DOHH2 (cell line): ENCODE measurements at regions not wholly inside any gene's neighbourhood (a gene's known extent, or its start where the extent isn't known, plus 50 kb on each side); places are given as distances from the start of the nearest gene placed in this dataset.

Source experiments
- H3F3A ChIP-seq: fragments of 200-600 bp; sonication (generic), shearing (Covaris generic); 2 replicates; pipeline ENCODE4 v1.6.0; 2016; ENCODE audit warnings: antibody characterized with exemption, mild to moderate bottlenecking; ENCODE audit not compliant: control insufficient read depth, insufficient read depth
- H3K27ac ChIP-seq: fragments of 200-600 bp; sonication (generic); 2 replicates; pipeline ENCODE4 v1.5.1; 2014; ENCODE audit warnings: low read depth, mild to moderate bottlenecking, low read length, moderate library complexity
- H3K27me3 ChIP-seq: fragments of 200-600 bp; sonication (generic); 2 replicates; pipeline ENCODE4 v1.6.1; 2014; ENCODE audit warnings: mild to moderate bottlenecking, low read length, mixed read lengths; ENCODE audit not compliant: control insufficient read depth
- H3K36me3 ChIP-seq: fragments of 200-600 bp; sonication (generic); 2 replicates; pipeline ENCODE4 v1.6.1; 2014; ENCODE audit warnings: mild to moderate bottlenecking, low read length, moderate library complexity, mixed read lengths; ENCODE audit not compliant: control insufficient read depth
- H3K4me1 ChIP-seq: fragments of 200-600 bp; sonication (generic); 2 replicates; pipeline ENCODE4 v1.6.1; 2014; ENCODE audit warnings: mild to moderate bottlenecking, low read length, mixed read lengths; ENCODE audit not compliant: control insufficient read depth
- H3K4me2 ChIP-seq: fragments of 200-600 bp; sonication (generic); 2 replicates; pipeline ENCODE4 v1.6.0; 2014; ENCODE audit warnings: mild to moderate bottlenecking, low read length, moderate library complexity
- H3K4me3 ChIP-seq: fragments of 200-600 bp; sonication (generic); 2 replicates; pipeline ENCODE4 v1.5.1; 2014; ENCODE audit warnings: mild to moderate bottlenecking, low read length, mixed read lengths
- H3K79me2 ChIP-seq: fragments of 200-600 bp; sonication (generic); 2 replicates; pipeline ENCODE4 v1.6.1; 2014; ENCODE audit warnings: mild to moderate bottlenecking, low read length, mixed read lengths; ENCODE audit not compliant: control insufficient read depth
- H3K9me2 ChIP-seq: fragments of 200-600 bp; sonication (generic); replicated peaks from 2 replicates; pipeline ENCODE4 v1.6.1; 2014; ENCODE audit warnings: mild to moderate bottlenecking, low read length, mixed read lengths; ENCODE audit not compliant: control insufficient read depth
- H3K9me3 ChIP-seq: fragments of 200-600 bp; sonication (generic); 2 replicates; pipeline ENCODE4 v1.6.1; 2014; ENCODE audit warnings: antibody characterized with exemption, low read length, mixed read lengths; ENCODE audit not compliant: control insufficient read depth, insufficient read depth
- H4K20me1 ChIP-seq: fragments of 200-600 bp; sonication (generic); 2 replicates; pipeline ENCODE4 v1.6.0; 2014; ENCODE audit warnings: low read depth, mild to moderate bottlenecking, antibody characterized with exemption, low read length, moderate library complexity; ENCODE audit not compliant: control insufficient read depth, insufficient read depth
- EZH2phosphoT487 ChIP-seq: fragments of 200-600 bp; sonication (generic); IDR thresholded peaks from 2 replicates; pipeline ENCODE4 v1.6.1; 2017; ENCODE audit warnings: borderline replicate concordance, mild to moderate bottlenecking, antibody characterized with exemption, low read length, moderate library complexity, mixed read lengths
- TF ChIP-seq, protein P1 (sequence below): fragments of 200-600 bp; sonication (generic); IDR thresholded peaks from one replicate; pipeline ENCODE4 v1.5.1; 2014; ENCODE audit warnings: antibody characterized with exemption, mild to moderate bottlenecking, low read depth, low read length; ENCODE audit not compliant: poor library complexity, severe bottlenecking

DNA sequence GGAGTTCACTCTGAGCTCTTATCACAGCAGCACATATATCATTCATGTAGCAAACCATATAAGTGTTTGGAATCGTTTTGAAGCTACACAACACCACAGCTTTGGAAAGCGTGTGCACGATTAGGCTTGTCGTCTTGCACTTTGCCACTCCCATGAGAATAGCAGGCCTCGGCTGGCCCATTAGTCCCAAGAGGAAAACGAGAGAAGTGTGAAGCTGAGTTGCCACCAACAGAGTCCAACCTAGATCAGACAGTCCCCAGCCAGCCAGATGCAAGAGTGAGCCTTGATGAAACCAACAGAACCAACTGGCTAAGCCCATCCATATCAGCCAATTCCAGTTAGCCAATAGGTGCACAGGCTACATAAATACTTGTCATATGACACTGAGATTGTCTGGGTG is 238.4 kb downstream of the C1orf94 start:
- TF ChIP-seq, protein P1, sequence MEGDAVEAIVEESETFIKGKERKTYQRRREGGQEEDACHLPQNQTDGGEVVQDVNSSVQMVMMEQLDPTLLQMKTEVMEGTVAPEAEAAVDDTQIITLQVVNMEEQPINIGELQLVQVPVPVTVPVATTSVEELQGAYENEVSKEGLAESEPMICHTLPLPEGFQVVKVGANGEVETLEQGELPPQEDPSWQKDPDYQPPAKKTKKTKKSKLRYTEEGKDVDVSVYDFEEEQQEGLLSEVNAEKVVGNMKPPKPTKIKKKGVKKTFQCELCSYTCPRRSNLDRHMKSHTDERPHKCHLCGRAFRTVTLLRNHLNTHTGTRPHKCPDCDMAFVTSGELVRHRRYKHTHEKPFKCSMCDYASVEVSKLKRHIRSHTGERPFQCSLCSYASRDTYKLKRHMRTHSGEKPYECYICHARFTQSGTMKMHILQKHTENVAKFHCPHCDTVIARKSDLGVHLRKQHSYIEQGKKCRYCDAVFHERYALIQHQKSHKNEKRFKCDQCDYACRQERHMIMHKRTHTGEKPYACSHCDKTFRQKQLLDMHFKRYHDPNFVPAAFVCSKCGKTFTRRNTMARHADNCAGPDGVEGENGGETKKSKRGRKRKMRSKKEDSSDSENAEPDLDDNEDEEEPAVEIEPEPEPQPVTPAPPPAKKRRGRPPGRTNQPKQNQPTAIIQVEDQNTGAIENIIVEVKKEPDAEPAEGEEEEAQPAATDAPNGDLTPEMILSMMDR: no peak
- no peak for TF ChIP-seq EZH2phosphoT487
- no peak overlapping the region for H3K4me3 ChIP-seq
- no peaks in the 10 kb centered on the region for H3K27me3 ChIP-seq
- no peak overlapping the region for H3K4me2 ChIP-seq
- no peaks in the 10 kb centered on the region for H3K4me1 ChIP-seq
- H3K9me3 ChIP-seq: no peaks in the 10 kb centered on the region
- H3K79me2 ChIP-seq: no peaks in the 10 kb centered on the region
- H3F3A ChIP-seq: no peaks in the 10 kb centered on the region
- no peaks in the 10 kb centered on the region for H3K36me3 ChIP-seq
- H3K9me2 ChIP-seq: no peaks in the 10 kb centered on the region
- no peaks in the 10 kb centered on the region for H4K20me1 ChIP-seq
- H3K27ac ChIP-seq: no peak overlapping the region

DNA sequence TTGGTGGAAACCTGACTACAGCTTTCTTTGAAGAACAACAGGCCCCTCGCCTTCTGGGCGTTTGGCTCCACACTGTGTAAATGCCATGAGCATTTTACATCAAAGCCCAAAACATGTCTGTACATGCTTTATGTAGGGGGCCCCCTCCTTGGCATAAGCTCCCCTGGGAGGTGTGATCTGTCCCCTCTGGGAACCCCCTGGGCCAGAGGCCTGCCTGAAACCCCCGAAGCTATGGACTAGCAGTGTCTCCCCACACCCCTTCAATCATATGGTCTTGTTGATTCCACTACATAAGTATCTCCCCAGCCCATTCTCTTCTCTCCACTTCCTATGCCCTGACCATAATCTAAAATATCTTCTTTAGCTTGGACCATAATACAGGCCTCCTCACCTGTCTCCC is 241.5 kb downstream of the C1orf94 start:
- no peaks in the 10 kb centered on the region for H3F3A ChIP-seq
- H3K9me3 ChIP-seq: no peaks in the 10 kb centered on the region
- H3K27me3 ChIP-seq: no peaks in the 10 kb centered on the region
- no peak for TF ChIP-seq EZH2phosphoT487
- TF ChIP-seq, protein P1: no peak
- no peak overlapping the region for H3K27ac ChIP-seq
- H3K36me3 ChIP-seq: no peaks in the 10 kb centered on the region
- no peaks in the 10 kb centered on the region for H3K4me1 ChIP-seq
- H3K4me3 ChIP-seq: no peak overlapping the region
- H4K20me1 ChIP-seq: no peaks in the 10 kb centered on the region
- H3K9me2 ChIP-seq: no peaks in the 10 kb centered on the region
- no peaks in the 10 kb centered on the region for H3K79me2 ChIP-seq
- H3K4me2 ChIP-seq: no peak overlapping the region

DNA sequence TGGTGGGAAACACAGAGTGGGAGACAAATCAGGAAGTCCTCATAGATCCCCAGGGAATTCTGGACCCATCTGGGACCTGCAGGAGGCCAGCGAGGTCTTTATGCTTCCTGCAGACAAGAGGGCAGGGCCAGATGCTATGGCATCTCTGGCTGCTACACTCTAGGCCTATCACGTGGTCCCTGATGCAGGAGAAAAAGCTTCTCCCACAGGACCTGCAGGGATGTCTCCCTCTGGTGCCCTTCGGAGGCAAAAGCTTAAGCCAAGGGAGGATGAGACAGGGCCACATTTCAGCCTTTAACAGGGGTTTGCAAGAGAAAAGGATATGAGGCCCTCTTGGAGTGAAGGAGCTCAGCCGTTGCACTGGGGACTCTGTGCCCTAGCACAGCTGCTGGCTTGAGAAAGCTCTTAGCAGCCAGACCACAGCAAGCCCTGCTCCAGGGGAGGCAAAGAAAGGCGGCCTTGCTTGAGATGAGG is 243.0 kb downstream of the C1orf94 start:
- H3F3A ChIP-seq: no peaks in the 10 kb centered on the region
- H3K9me3 ChIP-seq: no peaks in the 10 kb centered on the region
- H3K9me2 ChIP-seq: no peaks in the 10 kb centered on the region
- H3K4me2 ChIP-seq: no peak overlapping the region
- no peaks in the 10 kb centered on the region for H3K4me1 ChIP-seq
- no peaks in the 10 kb centered on the region for H3K79me2 ChIP-seq
- no peak overlapping the region for H3K27ac ChIP-seq
- H3K4me3 ChIP-seq: no peak overlapping the region
- no peaks in the 10 kb centered on the region for H3K36me3 ChIP-seq
- H3K27me3 ChIP-seq: no peaks in the 10 kb centered on the region
- no peak for TF ChIP-seq EZH2phosphoT487
- TF ChIP-seq, protein P1: no peak
- H4K20me1 ChIP-seq: no peaks in the 10 kb centered on the region

DNA sequence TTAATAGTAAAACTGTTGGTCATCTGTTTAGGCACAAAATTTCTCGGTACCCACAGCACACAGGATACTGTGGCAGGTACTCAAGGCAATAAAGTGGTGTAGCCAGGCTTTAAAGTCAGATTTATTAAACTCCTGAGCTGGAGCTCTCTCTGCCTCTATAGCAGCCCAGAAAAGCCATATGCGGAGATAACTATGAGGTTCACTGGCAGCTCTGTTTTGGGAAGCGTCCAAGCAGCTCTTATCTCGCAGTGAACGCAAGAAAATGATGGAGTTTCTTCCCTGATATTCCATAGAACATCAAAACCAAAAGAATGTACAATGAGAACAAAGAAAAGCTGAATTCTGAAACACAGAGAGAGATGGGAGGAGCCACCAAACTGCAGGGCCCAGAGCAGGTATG is 248.3 kb downstream of the C1orf94 start:
- no peak overlapping the region for H3K4me3 ChIP-seq
- no peaks in the 10 kb centered on the region for H3F3A ChIP-seq
- no peaks in the 10 kb centered on the region for H3K9me3 ChIP-seq
- no peaks in the 10 kb centered on the region for H4K20me1 ChIP-seq
- H3K79me2 ChIP-seq: no peaks in the 10 kb centered on the region
- no peaks in the 10 kb centered on the region for H3K36me3 ChIP-seq
- H3K4me2 ChIP-seq: no peak overlapping the region
- no peak for TF ChIP-seq EZH2phosphoT487
- TF ChIP-seq, protein P1: no peak
- no peaks in the 10 kb centered on the region for H3K4me1 ChIP-seq
- no peaks in the 10 kb centered on the region for H3K9me2 ChIP-seq
- no peaks in the 10 kb centered on the region for H3K27me3 ChIP-seq
- no peak overlapping the region for H3K27ac ChIP-seq
